Astrocyte (in vitro differentiated cells and primary cell): ENCODE measurements at regions not wholly inside any gene's neighbourhood (a gene's known extent, or its start where the extent isn't known, plus 50 kb on each side); places are given as distances from the start of the nearest gene placed in this dataset.

Experiments
- EZH2 ChIP-seq: IDR thresholded peaks from 2 replicates; pipeline ENCODE4 v1.6.1; 2012; ENCODE audit warnings: mild to moderate bottlenecking, low read length, inconsistent platforms; ENCODE audit not compliant: insufficient read depth
- TF ChIP-seq, protein P1 (sequence below): IDR thresholded peaks from 2 replicates; pipeline ENCODE4 v1.5.1; 2011; ENCODE audit warnings: low read depth, mild to moderate bottlenecking, inconsistent platforms, low read length, moderate library complexity; ENCODE audit not compliant: insufficient read depth

DNA sequence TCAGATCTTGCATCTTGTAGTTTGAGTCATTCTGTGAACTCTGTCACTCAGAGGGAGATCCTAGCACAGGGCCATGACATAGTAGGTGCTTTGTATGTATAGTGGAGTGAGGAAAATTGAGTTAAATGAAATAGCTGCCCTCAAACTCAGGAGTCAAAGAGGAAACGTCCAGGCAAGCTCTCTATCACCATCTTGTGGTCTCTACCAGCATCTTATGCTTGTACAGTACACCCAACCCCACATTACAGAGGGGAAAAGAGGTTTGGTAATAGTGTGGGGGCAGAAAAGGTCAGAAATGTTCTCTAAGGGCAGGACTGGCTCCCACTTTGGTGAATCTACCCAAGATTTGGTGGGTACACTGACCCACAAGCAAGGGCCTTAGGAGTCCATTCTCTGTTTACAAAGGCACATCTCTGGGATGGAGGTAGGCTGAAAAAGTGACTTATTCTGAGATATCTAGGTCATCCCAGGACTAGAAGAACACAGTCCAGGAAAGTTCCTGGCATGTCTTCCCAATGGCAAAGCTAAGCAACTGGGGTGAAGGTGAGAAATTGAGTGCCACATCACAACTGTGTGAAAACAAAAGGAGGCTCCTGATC is 131.8 kb downstream of the OR13H1 start:
- TF ChIP-seq, protein P1, sequence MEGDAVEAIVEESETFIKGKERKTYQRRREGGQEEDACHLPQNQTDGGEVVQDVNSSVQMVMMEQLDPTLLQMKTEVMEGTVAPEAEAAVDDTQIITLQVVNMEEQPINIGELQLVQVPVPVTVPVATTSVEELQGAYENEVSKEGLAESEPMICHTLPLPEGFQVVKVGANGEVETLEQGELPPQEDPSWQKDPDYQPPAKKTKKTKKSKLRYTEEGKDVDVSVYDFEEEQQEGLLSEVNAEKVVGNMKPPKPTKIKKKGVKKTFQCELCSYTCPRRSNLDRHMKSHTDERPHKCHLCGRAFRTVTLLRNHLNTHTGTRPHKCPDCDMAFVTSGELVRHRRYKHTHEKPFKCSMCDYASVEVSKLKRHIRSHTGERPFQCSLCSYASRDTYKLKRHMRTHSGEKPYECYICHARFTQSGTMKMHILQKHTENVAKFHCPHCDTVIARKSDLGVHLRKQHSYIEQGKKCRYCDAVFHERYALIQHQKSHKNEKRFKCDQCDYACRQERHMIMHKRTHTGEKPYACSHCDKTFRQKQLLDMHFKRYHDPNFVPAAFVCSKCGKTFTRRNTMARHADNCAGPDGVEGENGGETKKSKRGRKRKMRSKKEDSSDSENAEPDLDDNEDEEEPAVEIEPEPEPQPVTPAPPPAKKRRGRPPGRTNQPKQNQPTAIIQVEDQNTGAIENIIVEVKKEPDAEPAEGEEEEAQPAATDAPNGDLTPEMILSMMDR: peak; percentile 45
- no peak for TF ChIP-seq EZH2
